ENCODE measurements at regions not wholly inside any gene's neighbourhood (a gene's known extent, or its start where the extent isn't known, plus 50 kb on each side); places are given as distances from the start of the nearest gene placed in this dataset.

- FAIRE-seq, result no peak
- no peak for TF ChIP-seq CTCF (IDR thresholded peaks at IDR 0.05; ENCODE audit: insufficient read depth, missing control alignments)
- DNase-seq (ENCODE audit: insufficient read length, low spot score), result no peak
These were observed 424.2 kb downstream of the SLC16A7 start for GRCh38 chr12:60020068-60020467.

GRCh38 chr12:60021235-60021634 lies 425.4 kb downstream of the SLC16A7 start:
- DNase-seq (ENCODE audit: insufficient read length, low spot score) (no peak), FAIRE-seq (no peak)

GRCh38 chr12:60027266-60027665 lies 431.4 kb downstream of the SLC16A7 start:
- no peak for TF ChIP-seq CTCF (IDR thresholded peaks at IDR 0.05; ENCODE audit: insufficient read depth, missing control alignments)
- FAIRE-seq (no peak), DNase-seq (ENCODE audit: insufficient read length, low spot score) (no peak)

More at GRCh38 chr12:60021235-60021634, 425.4 kb downstream of the SLC16A7 start:
- TF ChIP-seq CTCF (IDR thresholded peaks at IDR 0.05; ENCODE audit: insufficient read depth, missing control alignments), result no peak

- TF ChIP-seq CTCF (IDR thresholded peaks at IDR 0.05; ENCODE audit: insufficient read depth, missing control alignments), result no peak
- no peak for FAIRE-seq
- DNase-seq (ENCODE audit: insufficient read length, low spot score), result no peak
These were observed 438.3 kb downstream of the SLC16A7 start for GRCh38 chr12:60034147-60034546.

- no peak for TF ChIP-seq CTCF (IDR thresholded peaks at IDR 0.05; ENCODE audit: insufficient read depth, missing control alignments)
- DNase-seq (ENCODE audit: insufficient read length, low spot score), result no peak
These were observed 440.0 kb downstream of the SLC16A7 start for GRCh38 chr12:60035835-60036234.

GRCh38 chr12:60042835-60043234 lies 447.0 kb downstream of the SLC16A7 start:
- no peak for TF ChIP-seq CTCF (IDR thresholded peaks at IDR 0.05; ENCODE audit: insufficient read depth, missing control alignments)
- FAIRE-seq (no peak), DNase-seq (ENCODE audit: insufficient read length, low spot score) (no peak)

More at GRCh38 chr12:60035835-60036234, 440.0 kb downstream of the SLC16A7 start:
- no peak for FAIRE-seq

- DNase-seq (ENCODE audit: insufficient read length, low spot score), result no peak
- no peak for TF ChIP-seq CTCF (IDR thresholded peaks at IDR 0.05; ENCODE audit: insufficient read depth, missing control alignments)
These were observed 447.4 kb downstream of the SLC16A7 start for GRCh38 chr12:60043236-60043635.

More at GRCh38 chr12:60043236-60043635, 447.4 kb downstream of the SLC16A7 start:
- FAIRE-seq, result no peak
